IPS DF 4.7 (cell line): ENCODE measurements at regions not wholly inside any gene's neighbourhood (a gene's known extent, or its start where the extent isn't known, plus 50 kb on each side); places are given as distances from the start of the nearest gene placed in this dataset.

Source experiments
- DNase-seq: peaks from one replicate; pipeline ENCODE4 v3.0.0-alpha.2; 2013; ENCODE audit warnings: low spot score; ENCODE audit errors: extremely low read depth

DNA sequence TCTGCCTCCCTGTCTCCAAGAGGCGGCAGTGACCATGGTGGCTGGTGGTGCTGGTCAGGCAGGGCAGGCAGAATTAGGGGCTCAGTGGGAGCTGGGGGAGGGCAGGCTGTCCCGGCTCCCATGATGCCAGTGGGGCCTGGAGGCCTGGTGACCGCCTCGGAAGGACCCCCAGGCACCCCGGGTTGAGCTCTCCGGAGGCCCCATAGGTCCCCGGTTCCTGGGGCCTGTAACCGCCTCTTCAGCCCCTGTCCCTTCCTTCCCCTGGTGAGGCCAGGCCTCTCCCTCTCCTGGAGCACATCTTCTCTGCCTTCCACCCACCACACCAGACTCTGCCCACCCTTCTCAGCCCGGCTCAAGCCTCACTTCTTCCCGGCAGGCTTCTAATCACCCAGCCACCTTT lies 117.7 kb upstream of the GSC start:
- no peak for DNase-seq

DNA sequence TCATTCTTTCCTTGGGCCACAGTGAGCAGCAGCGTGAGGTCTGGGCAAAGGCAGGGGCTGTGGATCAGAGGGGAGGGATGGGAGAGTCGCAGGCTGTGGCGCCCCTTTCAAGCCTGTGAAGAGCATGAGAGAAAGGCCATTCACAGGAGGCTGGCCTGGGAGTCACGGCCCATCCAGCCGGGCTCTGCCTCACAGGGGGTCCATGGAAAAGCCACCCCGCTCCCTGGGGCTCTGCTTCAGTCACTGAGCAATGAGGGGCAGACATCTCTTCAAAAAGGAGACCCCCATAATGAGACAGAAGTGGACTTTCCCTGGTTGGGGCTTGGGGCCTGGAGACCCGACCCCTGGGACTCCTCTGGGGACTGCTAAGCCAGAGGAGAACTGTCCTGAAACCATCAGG lies 117.0 kb upstream of the GSC start:
- no peak for DNase-seq

DNA sequence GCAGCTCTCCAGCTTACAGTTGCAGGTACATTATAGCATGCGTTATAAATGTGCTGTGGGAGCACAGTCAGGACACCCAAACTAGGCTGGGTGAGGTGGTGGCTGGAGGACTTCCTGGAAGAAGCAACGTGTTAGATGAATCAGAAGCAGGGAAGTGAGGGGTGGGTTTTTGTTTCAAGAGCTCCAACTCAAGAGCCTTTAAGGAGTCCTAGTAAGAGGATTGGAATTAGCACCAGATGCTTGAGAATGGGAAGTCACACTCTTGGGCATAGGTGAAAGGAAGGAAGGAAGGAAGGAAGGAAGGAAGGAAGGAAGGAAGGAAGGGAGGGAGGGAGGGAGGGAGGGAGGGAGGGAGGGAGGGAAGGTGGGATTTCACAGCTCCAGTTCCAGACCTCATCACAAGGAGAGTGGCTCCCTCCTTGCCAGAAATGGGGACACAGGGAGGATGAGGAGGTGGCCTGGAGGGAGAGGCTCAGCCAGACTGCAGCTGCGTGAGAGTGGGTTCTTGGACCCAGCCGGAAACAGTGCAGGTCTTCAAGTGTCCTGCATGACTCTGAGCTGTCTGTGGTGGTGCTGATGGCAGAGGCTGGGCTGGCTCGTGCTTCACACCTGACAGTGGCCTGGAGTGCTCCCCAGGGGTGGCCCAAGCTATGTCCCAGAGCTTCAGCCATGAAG lies 115.7 kb upstream of the GSC start:
- no peak for DNase-seq

DNA sequence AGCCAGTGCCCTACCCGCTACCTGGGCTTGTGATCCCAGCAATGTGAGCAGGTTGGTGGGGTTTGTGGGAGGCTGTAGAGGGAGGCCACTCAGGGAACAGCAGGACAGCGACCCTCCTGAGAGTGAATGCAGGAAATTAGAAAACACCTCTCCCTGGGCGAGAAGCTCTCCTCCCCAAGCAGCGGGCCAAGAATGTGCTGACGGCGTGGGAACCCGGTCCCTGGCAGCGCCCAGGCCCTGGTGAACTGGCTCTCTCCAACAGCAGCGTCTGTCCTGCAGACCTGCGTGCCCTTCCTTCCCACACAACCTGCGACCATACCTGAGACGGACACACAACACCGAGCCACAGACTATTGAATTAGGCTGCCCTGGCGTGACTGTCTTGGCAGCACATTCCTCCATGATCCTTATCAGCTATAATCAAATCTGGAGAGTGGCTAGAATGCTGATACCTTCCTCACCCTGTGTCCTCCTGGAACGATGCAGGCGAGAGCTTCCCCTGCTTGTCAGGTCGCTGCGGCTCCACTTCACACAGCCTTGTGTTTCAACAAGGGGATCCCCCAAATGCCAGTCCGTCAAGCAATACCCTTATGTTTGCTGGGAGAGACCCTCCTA lies 114.8 kb upstream of the GSC start:
- no peak for DNase-seq

DNA sequence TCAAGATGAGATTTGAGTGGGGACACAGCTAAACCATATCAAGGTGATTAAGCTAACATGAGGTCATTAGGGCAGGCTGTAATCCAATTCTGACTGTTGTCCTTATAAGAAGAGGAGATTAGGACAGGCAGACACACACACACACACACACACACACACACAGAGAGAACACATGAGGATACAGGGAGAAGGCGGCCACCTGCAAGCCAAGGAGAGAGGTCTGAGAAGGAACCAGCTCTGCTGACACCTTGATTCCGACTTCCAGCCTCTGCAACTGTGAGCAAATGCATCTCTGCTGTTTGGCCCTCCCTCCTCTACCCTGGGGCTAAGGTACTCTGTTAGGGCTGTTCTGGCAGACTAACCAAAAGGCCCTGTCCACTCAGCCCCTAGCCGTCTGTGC lies 112.5 kb upstream of the GSC start:
- no peak for DNase-seq

DNA sequence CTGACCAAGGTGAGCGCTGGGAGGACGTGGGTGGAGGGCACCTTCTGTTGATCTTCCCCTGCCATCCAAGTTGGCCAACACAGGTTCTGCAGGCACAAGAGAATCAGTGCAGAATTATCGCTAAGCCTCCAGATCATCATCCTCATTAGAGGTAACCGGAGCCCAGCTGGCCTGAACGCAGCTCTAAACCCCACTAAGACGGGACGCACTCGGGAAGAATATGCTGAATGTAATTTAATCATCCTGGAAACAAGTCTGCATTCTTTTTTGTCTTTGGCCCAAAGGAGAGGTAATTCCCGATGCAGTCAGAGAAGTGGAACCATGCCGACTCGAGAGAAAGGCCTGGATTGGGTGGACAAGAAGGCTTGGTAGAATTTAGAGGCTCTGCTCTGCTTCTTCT lies 111.0 kb upstream of the GSC start:
- no peak for DNase-seq

DNA sequence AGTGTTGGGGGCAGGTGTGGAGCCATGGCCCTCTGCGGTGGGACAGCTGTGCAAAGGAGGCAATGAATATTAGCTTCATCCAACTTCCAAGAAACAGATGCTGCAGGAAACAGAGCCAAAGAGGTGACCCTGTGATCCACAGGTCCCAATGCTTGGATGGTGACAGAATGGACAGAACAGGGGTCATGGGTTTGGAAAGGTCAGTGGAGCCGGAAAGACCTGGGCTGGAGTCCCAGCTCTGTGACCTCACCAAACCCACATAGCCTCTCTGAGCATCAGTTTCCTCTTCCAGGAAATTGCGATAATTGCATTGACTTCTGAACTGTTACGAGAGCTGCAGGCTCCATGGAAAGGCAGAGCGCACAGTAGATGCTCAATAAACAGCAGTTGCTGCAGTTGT lies 110.2 kb upstream of the GSC start:
- no peak for DNase-seq

DNA sequence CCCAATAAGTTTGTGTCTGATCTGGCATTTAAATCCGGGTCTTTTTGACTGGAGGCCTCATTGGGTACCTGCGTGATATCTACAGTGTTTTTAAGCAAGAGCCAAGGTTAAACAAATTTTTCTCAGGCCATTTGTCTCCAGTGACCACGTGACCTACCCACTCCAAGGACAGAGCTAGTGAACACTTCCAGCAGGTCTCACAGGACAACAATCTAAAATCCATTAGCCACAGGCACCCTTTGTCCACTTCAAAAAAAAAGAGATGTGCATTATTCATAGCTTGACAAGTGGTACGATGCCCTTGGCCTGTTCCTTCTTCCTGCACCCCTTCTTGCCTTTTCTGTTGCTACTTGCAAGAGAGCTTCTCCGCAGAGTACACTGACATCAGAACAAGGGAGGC lies 109.6 kb upstream of the GSC start:
- no peak for DNase-seq

DNA sequence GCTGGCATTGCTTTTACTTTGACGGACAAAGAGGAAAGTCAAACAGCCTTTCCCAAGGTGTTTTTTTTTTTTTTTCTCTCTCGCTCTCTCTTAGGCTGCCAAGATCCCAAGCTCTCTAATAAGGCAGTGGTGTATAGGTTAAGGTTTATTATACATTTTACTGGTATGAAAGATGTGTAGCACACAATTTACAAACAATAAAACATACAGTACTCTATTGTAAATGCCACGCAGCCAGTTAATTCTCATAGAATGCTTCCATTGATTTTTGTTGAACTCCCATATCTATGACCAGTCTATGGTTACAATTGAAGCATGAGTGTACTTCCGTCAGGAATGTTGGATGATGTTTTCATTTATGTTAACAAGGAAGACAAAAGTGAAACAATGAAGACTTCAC lies 106.4 kb upstream of the GSC start:
- DNase-seq = no peak

DNA sequence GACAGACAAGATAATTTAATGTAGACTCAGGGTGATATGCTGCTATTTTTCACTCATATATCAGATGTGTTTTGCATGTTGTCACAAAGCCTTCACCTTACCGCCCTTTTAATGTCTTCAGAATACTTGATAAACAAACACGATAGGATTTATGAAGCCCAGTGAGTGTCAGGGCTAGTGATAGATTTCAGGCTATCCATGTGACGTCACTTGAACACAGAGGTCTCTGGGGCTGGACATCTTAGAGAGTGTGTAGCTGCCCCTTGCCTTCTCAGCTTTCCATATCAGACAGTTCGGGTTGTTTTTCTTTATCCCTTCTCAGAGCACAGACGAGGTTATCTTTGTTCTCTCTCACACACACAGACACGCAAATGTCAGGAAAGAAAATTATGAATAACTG lies 105.3 kb upstream of the GSC start:
- no peak for DNase-seq

DNA sequence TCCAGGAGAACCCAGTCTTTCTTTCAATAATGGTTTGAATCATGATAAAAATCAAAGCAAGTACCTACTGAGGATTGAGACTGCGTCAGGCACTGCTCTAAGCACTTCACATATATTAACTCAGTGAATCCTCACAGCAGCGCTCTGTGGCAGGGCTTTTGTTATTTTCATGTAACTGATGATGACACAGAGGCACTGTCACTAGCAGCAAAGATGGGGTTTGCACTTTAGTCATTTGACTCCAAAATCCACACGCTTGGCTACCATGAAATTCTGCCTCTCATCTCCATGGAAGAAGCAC lies 98.8 kb upstream of the GSC start:
- DNase-seq = no peak

DNA sequence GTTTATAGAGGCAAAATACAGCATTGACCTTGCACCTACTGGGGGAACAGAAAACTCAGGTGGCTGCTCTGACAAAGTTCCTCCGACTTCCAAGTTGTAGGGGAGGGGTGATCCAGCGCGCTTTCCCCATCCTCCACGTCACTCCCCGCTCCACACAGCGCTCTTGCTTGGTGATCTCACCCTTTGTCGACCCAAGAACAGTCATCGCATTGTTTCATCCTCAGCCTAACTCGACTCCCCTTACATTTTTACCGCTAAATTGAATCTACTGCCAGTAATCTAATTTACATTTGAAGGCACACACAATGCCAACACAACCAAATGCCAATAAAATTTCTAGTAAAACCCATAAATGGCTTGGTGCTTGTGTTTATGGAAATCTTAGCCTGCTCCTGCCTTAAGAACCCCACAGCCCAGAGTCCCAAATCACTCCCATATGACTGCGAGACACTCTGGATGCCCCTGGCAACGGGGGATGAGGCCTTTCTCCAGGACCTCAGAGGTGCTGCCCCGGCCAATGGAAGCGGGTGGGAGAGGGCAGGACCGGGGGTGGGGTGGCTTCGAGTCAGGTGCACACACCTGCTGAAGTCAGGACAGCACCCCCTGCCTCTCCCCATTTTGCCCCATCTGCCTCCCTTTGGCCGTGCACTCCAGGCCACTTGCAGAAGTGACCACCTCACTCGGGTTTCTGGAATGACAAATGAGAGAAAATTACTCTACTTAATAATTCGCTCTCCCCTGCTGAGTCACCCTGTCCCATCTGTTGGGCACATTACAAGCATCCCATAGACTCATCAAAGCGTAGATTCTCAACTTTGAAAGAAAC lies 98.2 kb upstream of the GSC start:
- no peak for DNase-seq

DNA sequence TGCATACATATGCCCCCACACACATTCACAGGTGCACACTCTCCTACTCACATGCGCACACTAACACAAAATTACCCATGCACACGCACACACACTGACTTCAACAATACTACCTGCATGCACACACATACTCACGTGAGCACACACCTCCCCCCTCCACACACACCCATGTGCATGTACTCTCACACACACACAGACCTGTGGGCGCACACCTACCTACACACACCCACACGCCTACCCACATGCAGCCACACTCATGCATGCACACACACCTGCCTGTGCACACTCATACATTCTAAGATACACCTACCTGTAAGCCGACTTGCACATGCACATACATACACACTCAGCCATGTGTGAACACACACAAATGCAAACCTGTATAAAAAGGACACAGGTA lies 97.3 kb upstream of the GSC start:
- DNase-seq = no peak

DNA sequence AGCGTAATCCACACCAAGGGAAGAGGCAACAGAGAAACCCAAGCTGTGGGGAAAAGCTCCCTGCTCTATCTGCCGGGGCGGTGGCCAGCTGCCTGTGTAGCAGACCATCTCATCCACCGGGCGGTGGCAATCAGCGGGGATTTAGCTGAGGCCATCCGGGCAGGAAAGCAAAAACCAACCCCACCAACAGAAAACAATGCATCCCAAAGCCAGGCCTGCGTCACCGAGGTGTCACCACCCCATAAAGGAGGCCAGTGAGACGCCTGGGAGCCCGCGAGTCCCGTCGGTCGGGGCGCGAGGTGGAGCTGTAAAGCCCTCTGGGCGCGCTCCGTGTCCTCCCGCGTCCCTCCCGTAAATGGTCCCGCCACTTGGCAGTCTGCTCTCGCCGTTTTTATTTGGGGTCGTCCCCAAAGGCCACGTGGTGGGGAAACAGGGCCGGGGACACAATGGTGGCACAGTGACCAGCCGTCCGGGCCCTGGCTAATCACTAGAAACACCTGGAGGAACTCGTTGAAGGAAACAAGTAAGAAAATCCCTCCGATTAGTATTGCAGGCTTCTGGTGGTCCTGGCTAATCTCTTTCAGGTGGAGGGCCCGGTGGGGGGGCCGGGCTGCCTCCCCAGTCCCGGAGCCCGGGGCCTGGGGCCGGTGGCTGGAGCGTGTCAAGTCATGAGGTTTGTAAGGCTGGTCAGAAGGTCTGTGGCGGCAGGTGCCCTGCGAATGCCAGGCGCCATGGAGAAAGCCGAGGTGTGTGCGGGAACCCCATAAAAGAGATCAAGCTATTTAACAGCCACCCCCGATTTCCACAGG lies 94.7 kb upstream of the GSC start:
- no peak for DNase-seq

DNA sequence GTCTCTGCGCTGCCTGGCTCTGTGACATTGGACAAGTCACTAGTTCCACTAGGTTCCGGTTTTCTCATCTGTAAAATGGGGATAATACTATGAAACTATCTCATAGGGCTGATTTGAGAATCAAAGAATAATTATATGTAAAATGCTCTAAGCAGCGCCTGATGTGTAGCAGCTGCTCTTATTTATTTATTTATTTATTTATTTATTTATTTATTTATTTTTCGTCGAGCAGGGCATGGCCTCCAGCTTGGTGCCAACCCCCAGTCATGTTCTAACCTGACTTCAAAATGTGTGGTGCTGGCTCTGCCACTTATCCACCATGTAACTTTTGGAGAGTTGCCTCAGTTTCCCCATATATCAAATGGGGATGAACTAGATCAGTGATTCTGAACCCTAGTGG lies 93.5 kb upstream of the GSC start:
- no peak for DNase-seq

DNA sequence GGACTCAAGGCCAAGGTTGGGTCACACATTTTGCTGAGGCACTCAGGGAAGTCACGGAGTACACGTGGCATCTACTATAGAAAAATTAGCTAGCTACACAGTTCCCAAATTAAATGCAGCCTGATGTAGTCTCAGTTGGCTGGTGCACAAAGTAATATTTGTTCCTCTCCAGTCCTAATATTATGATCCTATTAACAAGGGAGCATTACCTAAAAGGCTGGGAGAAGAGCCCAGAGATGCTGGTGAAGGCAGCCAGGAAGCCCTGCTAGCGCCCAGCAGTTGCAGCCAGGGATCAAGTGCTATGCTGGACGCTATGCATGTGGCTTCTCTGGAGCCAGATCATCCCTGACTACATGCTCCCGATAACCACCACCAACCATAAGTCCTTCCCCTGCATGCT lies 88.0 kb upstream of the GSC start:
- DNase-seq = no peak

DNA sequence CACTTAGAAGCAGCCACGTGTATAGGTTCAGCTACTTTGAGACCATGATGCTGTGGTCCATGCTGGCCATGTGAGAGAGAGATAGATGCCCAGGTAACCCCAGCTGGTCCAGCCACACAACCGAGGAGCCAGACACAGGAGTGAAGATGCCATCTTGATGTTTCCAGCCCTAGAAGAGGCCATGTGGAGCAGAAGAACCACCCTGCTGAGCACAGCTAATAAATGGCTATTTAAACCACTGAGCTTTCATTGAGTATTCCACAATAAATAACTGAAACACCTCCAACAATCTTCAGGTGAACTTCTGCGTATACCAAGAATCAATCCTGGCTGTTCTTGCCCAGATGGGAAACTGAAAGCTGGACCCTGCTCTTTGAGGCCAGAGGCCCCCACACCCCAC lies 84.0 kb upstream of the GSC start:
- no peak for DNase-seq

DNA sequence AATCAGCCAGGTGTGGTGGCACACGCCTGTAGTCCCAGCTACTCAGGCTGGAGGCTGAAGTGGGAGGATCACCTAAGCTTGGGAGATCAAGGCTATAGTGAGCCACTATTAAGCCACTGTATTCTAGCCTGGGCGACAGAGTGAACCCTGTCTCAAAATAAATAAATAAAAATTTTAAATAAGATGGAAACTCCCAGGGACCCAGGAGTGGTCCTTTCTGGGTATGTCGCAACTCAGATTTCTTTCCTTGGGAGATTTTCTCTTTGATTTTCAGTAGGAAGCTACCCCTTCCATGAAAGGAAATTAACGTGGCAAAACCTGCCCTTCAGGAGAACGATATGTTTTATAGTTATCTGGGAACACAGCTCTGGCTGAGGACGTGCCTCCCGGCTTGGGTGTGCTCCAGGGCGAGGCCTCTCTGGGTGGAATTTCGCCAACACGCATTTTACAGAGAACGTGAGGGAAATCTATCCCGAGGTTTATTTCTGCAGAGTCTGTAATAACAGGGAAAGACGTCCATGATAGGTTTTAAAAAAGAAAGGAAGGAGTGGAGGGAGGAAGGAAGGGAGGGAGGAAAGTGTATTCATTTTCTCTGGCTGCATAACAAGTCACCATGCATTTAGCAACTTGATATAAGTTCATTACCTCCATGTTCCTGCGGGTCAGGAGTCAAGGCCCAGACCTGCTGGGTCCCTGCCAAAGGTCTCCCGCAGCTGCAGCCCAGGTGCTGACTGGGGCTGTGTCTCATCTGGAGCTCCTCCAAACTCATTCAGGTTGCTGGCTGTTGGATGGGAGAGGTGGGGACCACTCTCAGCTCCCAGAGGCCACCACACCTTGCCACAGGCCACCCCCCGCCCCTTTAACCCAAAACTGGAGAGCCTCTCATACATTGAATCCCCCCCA lies 80.6 kb upstream of the GSC start:
- no peak for DNase-seq

DNA sequence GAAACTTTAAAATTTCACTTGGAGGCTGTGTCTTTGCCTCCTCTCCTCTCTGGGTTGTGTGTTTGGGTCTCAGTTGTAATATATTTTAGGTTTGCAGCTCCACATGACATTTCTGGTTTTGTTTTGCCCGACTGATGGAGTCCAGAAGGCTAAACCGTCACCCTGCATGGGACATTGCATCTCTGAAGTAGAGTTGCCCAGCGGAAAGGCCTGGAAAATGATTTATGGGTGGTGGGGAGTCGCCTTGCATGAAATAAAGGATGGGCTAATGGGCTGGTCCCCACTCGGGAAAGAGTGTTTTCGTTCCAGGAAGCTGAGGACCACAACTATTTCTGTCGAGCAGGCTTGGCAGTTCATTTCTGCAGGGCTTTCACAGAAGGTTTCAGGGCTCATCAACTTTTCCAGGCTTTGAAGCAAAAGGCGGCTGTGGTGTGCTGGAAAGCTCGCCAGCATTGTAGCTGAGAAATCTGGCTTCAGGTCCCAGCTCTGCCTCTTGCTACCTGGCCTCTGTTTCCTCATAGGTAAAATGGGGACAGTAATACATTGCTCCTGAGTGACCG lies 74.8 kb upstream of the GSC start:
- no peak for DNase-seq

DNA sequence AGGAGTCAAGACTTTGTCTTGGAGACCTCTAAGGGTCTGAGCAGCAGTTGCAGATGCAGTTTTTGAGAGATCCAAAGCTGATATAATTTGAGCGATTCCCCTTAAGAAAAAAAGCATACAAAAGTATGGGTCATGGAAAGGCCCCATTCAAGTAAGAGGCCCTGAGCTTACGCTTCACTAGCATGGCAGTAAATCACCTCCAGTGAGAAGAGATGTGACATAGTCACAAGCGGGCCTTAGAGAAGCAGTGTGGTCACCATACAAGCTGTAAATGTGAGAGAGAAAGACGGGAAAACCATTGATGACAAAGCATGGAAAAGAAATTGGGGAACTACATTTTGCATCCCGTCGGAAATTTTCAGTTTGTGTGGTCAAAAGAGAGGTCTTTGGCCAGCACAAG lies 70.6 kb upstream of the GSC start:
- DNase-seq = no peak

DNA sequence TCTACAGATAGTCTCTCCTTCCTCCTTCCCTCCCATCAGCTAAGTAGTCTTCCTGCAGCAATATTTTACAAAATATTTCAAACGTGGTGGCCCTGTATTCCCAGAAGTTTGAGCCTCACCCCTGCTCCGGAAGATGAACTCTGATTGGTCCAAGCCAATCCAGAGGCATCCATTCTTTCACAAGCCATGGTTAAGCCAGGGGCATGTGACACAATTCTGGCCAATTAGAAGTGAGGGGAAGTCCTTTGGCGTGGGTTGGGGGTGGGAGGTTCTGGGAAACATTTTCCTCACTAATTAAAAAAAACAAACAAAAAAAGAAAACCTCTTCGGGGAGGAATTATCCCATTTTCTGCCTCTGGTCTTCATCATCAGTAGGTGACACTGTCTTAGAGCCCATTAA lies 69.4 kb upstream of the GSC start:
- DNase-seq = no peak
